Endodermal cell (in vitro differentiated cells): ENCODE measurements at regions not wholly inside any gene's neighbourhood (a gene's known extent, or its start where the extent isn't known, plus 50 kb on each side); places are given as distances from the start of the nearest gene placed in this dataset.

Source experiments
- DNase-seq: peaks from one replicate; pipeline ENCODE4 v3.0.0-alpha.2; 2017
- H3K27ac ChIP-seq: 2 replicates; pipeline ENCODE4 v1.5.1; 2013; ENCODE audit warnings: mild to moderate bottlenecking, low read depth, low read length, moderate library complexity
- H3K27me3 ChIP-seq: 2 replicates; pipeline ENCODE4 v1.6.1; 2013; ENCODE audit warnings: mild to moderate bottlenecking, low read length, moderate library complexity; ENCODE audit not compliant: insufficient read depth, control insufficient read depth, poor library complexity, severe bottlenecking
- H3K36me3 ChIP-seq: 2 replicates; pipeline ENCODE4 v1.7.0; 2013; ENCODE audit warnings: mild to moderate bottlenecking, low read length, moderate library complexity; ENCODE audit not compliant: control insufficient read depth, insufficient read depth
- H3K4me1 ChIP-seq: one replicate; pipeline ENCODE4 v1.7.0; 2013; ENCODE audit warnings: low read length; ENCODE audit not compliant: control insufficient read depth, insufficient read depth
- H3K4me3 ChIP-seq: 2 replicates; pipeline ENCODE4 v1.5.1; 2013; ENCODE audit warnings: mild to moderate bottlenecking, low read length, moderate library complexity
- H3K9ac ChIP-seq: 2 replicates; pipeline ENCODE4 v1.6.1; 2013; ENCODE audit warnings: mild to moderate bottlenecking, low read length, moderate library complexity; ENCODE audit not compliant: poor library complexity, severe bottlenecking; ENCODE audit errors: extremely low read depth
- H3K9me3 ChIP-seq: 2 replicates; pipeline ENCODE4 v1.6.1; 2013; ENCODE audit warnings: mild to moderate bottlenecking, low read length, moderate library complexity; ENCODE audit not compliant: control insufficient read depth
- H3K27ac Mint-ChIP-seq: 2 replicates; pipeline ENCODE4 v1.8.0; 2020; ENCODE audit warnings: mixed read lengths
- H3K27me3 Mint-ChIP-seq: 2 replicates; pipeline ENCODE4 v1.8.0; 2021; ENCODE audit warnings: mild to moderate bottlenecking, mixed read lengths; ENCODE audit not compliant: insufficient read depth
- H3K36me3 Mint-ChIP-seq: 2 replicates; pipeline ENCODE4 v1.8.0; 2020; ENCODE audit warnings: low read depth, mixed read lengths
- H3K4me1 Mint-ChIP-seq: 2 replicates; pipeline ENCODE4 v1.8.0; 2020; ENCODE audit warnings: mixed read lengths
- H3K4me3 Mint-ChIP-seq: 2 replicates; pipeline ENCODE4 v1.8.0; 2020; ENCODE audit warnings: mild to moderate bottlenecking, moderate library complexity, mixed read lengths
- H3K9me3 Mint-ChIP-seq: 2 replicates; pipeline ENCODE4 v1.8.0; 2020; ENCODE audit warnings: mild to moderate bottlenecking, mixed read lengths
- CTCF ChIP-seq: fragments of 200-600 bp; sonication (generic); conservative IDR thresholded peaks from 2 replicates; pipeline ENCODE4 v1.5.0; 2021; ENCODE audit warnings: antibody characterized with exemption, mild to moderate bottlenecking
- WGBS, 2 experiments: methylation state at CpG; one replicate each; pipeline versions ENCODE4 v1.1.5 to v1.1.7; 2013; ENCODE audit warnings: missing lambda C conversion rate in 2 of 2, mixed read lengths in 1 of 2; ENCODE audit not compliant: insufficient coverage in 1 of 2, insufficient read length in 1 of 2; 5-methylcytosine and 5-hydroxymethylcytosine counted together

GRCh38 chr4:177796841-177797240 lies 354.6 kb upstream of the AGA start:
- no peaks in the 10 kb centered on the region for H3K36me3 Mint-ChIP-seq
- Histone ChIP-seq H3K27ac (no peak overlapping the region), H3K4me3 (no peak overlapping the region), H3K36me3 (no peaks in the 10 kb centered on the region), H3K4me1 (peaks cover 3% of the 10 kb centered on the region), H3K9ac (no peak overlapping the region), H3K27me3 (no peaks in the 10 kb centered on the region), H3K9me3 (no peaks in the 10 kb centered on the region)
- H3K4me1 Mint-ChIP-seq, result peaks cover 16% of the 10 kb centered on the region
- H3K27me3 Mint-ChIP-seq, result no peaks in the 10 kb centered on the region
- no peaks in the 10 kb centered on the region for H3K9me3 Mint-ChIP-seq
- 85 to 88% methylated on average over 4 of the region's 5 CpGs for WGBS, 2 experiments
- H3K27ac Mint-ChIP-seq, result no peak overlapping the region
- DNase-seq, result no peak
- no peak overlapping the region for H3K4me3 Mint-ChIP-seq
- TF ChIP-seq CTCF, result no peak

- H3K4me1 Mint-ChIP-seq, result peaks cover 12% of the 10 kb centered on the region
- TF ChIP-seq CTCF, result no peak
Measured at GRCh38 chr4:177798161-177798560, 355.9 kb upstream of the AGA start.

GRCh38 chr4:177802162-177802561 lies 359.9 kb upstream of the AGA start:
- 62 to 86% methylated on average over 1 of the region's 1 CpG for WGBS, 2 experiments
- Histone ChIP-seq H3K4me3 (no peak overlapping the region), H3K27ac (no peak overlapping the region), H3K36me3 (no peaks in the 10 kb centered on the region), H3K4me1 (peaks cover 5% of the 10 kb centered on the region), H3K9me3 (no peaks in the 10 kb centered on the region), H3K9ac (no peak overlapping the region), H3K27me3 (no peaks in the 10 kb centered on the region)
- Mint-ChIP-seq H3K4me3 (no peak overlapping the region), H3K4me1 (peaks cover 7% of the 10 kb centered on the region), H3K9me3 (no peaks in the 10 kb centered on the region), H3K27me3 (no peaks in the 10 kb centered on the region), H3K36me3 (no peaks in the 10 kb centered on the region), H3K27ac (no peak overlapping the region)
- no peak for DNase-seq
- no peak for TF ChIP-seq CTCF

More at GRCh38 chr4:177798161-177798560, 355.9 kb upstream of the AGA start:
- Histone ChIP-seq H3K27me3 (no peaks in the 10 kb centered on the region), H3K4me3 (no peak overlapping the region), H3K9me3 (no peaks in the 10 kb centered on the region), H3K27ac (no peak overlapping the region), H3K36me3 (no peaks in the 10 kb centered on the region), H3K9ac (no peak overlapping the region), H3K4me1 (peaks cover 9% of the 10 kb centered on the region)
- H3K4me3 Mint-ChIP-seq, result no peak overlapping the region
- H3K36me3 Mint-ChIP-seq, result no peaks in the 10 kb centered on the region
- H3K27me3 Mint-ChIP-seq, result no peaks in the 10 kb centered on the region
- 0% methylated on average over 1 of the region's 1 CpG; no CpG with 5 or more reads in 1 of the 2 experiments for WGBS, 2 experiments
- DNase-seq, result no peak
- no peak overlapping the region for H3K27ac Mint-ChIP-seq
- H3K9me3 Mint-ChIP-seq, result no peaks in the 10 kb centered on the region
